HG02973 (cell line): ENCODE measurements at regions not wholly inside any gene's neighbourhood (a gene's known extent, or its start where the extent isn't known, plus 50 kb on each side); places are given as distances from the start of the nearest gene placed in this dataset.

Experiments
- ATAC-seq: cut with Tn5 transposase; IDR thresholded peaks from one replicate; pipeline ENCODE4 v1.9.1; 2021; ENCODE audit warnings: moderate library complexity; ENCODE audit not compliant: unreplicated experiment

DNA sequence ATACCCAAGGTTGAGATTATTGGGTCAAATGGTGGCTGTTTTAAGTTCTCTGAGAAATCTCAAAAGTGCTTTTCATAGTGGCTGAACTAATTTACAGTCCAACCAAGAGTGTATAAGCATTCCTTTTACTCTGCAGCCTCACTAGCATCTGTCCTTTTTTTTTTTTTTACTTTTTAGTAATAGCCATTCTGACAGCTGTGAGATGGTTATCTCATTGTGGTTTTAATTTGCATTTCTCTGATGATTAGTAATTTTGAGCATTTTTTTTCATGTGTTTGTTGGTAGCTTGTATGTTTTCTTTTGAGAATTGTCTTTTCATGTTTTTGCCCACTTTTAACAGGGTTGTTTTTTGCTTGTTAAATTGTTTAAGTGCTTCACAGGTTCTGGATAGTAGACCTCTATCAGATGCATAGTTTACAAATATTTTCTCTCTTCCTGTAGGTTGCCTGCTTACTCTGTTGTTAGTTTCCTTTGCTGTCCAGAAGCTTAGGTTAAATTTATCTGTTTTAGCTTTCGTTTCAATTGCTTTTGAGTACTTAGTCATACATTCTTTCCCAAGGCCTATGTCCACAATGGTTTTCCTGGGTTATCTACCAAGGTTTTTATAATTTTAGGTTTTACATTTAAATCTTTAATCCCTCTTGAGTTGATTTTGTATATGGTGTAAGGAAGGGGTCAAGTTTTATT is 881.3 kb upstream of the SEL1L start:
- no peak for ATAC-seq

DNA sequence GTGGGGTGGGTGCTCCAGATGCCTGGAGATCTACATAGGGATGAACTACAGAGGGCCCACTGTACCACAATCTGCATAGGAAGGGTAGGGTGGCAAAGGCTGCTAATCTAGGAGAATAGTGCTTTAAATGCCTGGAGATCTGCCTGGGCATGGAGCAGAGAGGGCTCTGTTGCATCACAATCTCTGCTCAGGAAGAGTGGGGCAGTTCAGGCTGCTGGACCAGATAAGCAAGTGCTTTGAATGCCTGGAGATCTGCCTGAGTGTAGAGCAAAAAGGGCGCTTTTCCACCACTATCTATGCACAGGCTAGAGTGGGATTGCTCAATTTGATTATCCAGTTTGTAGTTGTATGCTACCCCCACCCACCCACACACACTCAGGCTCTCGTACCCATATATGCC is 886.3 kb upstream of the SEL1L start:
- ATAC-seq, result no peak

DNA sequence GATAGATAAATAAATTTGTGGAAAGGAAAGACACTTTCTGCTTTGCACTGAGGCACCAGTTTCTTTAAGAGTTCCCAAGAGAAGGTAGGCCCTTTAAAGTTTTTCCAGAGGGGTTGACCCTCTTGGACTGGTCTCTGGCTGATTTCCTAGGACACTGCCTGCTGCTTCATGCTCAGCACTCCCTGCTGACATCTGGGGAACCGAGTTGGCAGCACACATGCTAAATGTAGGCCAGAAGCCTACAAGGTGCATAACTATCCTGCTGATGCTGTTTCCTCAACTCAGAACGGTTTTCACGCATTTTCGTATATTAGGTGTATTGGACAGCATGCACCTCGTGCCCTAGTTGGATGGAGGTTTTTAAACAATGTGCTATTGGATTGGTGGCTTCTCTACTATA is 887.2 kb upstream of the SEL1L start:
- no peak for ATAC-seq

DNA sequence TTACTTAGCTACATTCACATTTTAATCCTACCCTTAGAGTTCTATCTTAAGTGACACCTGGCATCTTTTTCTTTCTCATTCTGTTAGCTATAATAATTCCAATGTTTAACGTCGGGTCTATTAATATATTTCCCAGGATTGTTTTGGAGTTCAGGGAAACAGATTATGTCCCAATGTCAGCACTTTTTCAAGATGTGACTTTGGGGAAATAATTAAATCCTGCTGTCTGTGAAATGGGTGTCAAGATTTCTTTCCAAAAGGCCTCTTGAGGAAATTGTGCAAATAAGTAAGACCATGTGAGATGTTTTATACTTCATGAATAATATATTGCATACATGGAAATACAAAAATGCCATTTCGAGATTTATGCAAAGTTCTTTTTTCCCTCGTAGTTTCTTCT is 887.6 kb upstream of the SEL1L start:
- ATAC-seq, result no peak

DNA sequence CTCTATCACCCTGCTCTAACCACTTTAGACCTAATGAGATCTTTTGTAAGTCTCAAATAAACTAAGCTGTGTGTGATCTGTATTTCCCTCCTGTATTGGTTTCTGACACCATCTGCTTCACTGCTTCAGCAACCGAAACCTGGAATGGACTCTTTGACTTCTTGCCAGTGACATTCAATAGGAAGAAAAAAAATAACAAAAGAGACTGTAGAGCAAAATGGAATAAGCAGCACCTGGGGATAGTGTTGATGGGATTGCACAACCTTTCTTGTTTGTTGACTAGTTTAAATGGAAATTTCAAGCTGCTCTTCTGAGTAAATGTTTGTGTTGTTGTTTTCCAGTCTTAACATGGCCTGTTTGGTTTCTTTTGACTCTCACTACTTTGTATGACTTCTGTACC is 888.6 kb upstream of the SEL1L start:
- no peak for ATAC-seq

DNA sequence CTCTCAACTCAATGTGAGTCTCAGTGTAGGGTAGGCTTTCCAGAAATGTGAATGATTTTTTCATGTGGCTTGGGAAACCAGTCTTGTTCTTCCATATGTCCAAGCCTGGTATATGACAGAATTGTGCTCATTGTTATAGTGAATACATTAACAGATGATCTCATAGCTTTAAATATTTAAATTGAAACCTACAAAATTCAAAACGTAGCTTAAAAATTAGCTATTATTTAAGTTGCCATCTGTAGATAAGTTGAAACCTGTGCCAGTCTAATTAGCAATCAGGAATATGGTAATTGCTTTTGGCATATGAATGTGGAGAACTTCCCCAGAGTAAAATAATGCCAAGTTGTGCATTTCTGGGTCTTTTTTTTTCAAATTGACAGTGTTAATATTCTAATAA is 891.6 kb upstream of the SEL1L start:
- ATAC-seq, result no peak

DNA sequence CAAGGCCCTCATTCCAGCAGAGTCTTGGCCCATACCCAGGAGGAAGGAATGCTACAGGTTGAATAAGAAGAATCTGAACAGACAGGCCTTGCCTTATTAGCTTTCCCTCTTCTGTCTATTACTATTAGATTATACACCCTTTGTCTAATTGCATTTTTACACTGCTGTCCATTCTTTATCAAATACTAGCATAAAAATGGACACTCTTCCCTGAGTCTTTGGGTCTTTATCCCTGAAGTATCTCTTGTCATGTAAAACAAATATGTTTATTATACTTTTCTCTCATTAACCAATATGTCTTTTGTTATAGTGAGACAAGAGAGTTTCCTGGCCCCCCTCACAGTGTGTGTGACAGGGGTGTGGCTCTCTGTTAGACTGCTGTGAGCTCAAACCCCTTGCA is 897.4 kb upstream of the SEL1L start:
- ATAC-seq, result no peak

DNA sequence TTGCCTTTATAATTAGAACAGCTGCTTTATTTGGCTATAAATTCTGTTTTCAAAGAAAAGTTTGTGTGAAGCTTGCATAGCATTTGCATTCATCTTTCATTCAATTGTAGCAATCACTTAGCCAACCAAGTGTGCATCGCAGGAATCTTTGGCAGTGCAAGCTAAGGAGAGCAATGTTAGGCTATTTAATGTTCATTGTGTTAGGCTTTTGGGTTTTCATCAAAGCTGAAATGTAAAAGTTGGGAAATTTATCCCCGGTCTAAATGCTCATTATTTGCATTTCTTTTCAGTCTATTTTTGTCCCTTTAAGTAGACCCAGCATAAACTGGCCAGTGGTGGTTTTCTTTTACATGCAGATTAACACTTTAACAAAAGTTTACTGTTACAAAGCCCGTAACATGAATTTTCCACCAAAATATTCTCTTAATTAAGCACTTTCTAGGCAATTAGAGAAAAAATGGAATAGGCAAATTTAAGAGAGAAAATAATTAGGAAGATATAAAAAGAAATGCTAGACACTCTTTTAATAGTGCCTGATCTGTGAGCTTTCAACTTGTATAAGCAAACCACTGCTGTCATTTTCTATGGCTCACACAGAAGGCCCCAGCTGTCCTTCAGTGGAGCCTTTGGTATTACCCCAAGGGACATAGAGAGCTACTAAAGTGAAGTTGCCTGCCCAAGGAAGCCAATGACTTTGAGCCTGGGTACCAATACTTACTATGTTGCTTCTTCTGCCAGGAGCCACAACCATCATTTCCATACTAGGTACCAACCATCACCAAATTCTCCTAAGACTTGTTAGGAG is 898.9 kb upstream of the SEL1L start:
- ATAC-seq, result no peak

DNA sequence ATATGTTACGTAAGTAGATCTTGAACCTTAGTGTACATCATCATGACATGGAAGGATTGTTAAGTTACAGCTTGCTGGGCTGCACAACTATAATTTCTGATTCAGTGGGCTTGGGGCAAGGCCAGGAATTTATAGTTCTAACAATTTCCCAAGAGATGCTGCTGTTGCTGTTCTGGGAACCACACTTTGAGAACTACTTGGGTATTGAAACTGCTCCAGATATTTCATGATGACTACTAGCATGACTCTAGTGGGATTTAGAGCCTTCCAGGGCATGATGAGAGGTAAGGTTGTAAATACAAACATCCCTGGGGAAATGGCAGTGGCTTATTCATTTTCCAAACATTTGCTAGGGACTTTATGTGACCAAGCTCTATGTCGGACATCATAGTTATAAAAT is 904.8 kb upstream of the SEL1L start:
- ATAC-seq, result no peak

DNA sequence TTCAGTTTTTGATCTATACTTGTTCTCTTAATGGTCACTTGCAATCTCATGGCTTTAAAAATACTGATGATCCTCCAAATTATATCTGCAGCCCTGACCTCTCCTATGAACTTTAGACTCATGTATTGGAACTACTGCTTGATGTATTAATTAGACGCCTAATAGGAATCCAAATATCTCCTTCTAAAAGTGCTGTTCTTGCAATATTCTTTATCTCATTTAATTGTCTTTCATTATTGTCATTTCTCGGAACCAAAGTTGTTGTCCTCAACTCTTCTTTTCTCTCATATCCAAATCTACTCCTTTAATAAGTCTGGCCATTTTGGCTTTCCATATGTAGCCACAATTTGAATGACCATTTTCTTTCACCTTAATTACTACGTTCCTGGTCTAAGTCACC is 907.6 kb upstream of the SEL1L start:
- ATAC-seq, result no peak

DNA sequence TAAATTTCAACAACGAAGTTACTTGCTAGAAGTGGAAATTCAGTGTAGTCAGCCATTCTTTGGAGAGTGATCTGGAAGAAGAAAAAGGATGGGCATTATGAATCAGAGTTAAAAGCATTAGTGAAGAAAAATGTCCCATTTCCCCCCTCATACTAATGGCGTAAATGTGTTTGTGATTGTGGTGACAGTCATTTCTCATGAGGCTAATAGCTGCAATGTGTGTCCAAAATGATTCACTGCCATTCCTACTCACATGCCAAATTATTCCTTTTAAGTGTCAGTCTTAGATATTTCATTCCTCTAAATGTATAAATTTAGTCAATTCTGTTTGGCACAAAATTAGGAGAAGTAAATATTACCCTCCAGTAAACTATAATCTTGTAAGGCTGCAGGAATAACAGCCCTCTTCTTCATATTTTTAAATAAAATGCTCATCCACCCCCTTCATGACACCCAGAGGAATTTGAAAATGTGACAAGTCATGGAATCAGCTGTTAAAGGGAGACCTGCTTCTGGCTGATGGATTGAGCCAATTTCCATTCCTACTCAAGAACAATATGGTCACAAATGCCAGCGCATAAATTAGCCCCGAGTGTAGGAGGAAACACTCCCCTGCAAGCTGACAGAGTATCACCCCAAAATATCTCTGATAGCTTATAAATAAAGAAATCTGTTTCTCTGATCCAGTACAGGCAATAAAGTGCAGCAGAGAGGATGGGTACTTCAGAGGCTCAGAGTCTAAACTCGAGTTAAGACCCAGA is 912.3 kb upstream of the SEL1L start:
- no peak for ATAC-seq

DNA sequence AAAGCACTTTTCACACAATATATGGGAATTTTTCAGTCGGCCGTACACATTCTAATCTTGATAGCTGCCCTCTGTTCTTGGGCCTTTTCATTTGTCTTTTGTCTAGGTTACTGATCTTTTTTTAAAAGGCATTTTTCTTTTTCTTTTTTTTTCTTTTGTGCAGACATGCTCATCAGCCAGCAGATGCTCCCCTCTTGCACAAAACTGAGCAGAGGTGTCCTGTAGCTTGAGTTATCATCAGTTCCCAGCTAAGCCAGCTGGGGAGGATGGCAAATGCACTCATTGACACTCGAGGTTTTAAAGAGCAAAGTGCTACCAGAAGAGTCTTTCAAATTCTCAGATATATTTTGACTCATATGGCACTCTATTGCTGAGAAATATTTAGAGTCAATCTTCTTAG is 913.9 kb upstream of the SEL1L start:
- ATAC-seq, result no peak

DNA sequence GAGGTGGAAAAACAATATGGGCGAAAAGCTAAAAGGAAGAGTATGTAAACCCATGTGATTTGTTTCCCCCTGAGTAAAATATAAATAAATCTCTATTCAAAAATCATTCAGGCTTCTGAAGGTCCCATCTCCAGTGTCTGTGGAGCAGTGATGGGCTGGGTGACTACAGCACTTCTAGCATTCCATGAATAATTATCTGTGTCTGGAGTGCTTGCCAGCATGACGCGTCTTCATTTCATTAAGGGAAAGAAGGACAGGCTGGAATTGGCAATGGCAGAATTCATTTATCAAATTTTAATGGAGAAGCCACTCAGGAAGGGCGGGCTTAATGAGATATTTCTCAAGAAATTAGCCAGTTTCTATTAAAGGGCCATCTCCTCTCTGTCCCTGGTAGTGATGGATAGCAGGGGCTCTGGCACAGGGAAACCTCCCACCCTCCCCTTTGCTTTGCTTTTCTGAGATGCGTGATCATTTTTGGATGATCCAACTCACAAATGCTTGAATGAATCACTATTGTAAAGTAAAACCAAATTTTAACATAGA is 916.3 kb upstream of the SEL1L start:
- no peak for ATAC-seq

DNA sequence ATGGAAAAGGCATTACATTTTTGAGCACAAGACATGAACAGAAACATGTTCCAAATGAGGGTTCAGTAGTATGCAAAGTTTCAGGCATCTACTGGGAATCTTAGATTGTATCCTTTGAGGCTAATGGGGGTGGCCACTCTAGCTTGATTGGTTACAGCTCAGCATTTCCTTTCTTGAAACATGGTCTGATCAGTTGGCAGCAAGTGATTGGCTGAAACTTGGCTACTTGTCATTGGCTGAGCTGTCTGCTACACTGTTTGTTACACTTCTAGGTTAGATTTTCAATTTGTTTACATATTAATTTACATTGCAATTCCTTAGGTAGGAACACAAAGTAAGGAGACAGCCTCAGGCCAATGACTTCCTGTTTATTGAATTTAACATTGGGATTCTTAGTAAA is 918.0 kb upstream of the SEL1L start:
- ATAC-seq, result no peak

DNA sequence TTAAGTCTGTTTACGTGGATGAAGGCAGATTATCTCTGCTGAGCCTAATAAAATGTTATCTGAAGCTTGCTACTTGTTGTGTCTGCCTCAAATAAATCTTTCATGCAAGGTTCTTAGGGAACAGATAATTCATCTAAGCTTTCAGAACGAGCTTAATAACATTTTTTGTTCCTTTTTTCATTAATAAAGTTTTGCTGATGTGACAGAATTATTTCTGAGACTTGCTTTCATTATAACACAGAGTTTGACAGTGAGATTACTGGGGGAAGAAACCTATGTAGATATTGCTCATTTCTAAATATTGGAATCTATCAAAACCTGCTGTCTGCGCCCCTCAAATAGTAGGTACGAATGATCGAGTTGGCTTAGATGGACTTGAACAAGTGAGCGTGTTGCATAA is 948.7 kb upstream of the SEL1L start:
- ATAC-seq, result no peak

DNA sequence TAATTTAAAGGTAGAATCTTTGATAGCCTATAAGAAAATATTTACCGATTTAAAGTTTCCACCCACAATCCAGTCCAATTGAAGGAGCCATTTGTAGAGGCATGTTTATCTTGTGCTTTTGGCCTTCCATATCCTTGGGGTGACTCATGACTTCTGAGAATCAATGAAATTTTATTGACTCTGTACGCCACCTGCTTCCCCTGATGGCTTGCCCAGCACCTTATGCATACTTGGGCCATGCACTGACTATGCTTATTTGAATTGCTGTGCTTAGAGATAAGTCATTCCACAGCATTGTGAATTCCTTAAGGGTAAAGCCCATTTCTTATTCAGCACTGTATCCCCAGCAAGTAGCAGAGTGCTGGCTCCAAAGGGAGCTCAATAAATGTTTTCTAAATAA is 954.8 kb upstream of the SEL1L start:
- no peak for ATAC-seq

DNA sequence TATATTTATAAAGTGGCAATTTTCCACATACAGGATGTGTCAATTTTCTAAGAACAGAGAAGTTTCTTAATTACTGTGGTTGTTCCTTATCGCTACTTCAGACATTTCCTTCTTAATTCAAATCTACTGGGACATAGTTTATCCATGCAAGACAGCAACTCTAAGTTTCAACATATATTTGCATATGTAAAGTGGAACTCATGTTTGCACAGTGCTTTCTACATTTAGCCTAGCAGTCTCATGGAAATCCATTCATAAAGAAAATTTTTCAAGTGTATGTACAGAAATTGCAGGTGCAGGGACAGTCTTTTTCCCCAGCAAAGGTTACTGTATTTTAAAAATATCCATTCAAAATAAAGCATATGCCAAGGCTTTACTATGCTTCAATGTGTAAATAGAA is 956.7 kb upstream of the SEL1L start:
- no peak for ATAC-seq

DNA sequence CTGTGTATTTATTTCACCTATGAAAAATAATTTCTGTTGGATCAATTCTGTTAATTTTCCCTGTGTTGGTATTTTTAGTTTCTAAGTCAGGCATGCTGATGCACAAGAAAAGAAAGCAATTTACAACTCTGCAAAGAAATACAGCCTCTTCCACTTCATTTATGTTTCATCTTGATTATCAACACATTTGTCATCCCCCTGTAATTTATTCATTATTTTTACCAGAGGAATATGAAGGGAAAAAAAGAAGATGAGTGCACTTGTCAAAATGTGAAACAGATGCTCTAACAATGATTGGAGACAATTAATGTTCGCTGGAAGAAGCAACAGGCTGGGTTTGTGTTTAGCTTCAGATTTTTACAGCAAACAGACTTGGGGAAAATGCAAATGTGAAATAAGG is 958.5 kb upstream of the SEL1L start:
- no peak for ATAC-seq

DNA sequence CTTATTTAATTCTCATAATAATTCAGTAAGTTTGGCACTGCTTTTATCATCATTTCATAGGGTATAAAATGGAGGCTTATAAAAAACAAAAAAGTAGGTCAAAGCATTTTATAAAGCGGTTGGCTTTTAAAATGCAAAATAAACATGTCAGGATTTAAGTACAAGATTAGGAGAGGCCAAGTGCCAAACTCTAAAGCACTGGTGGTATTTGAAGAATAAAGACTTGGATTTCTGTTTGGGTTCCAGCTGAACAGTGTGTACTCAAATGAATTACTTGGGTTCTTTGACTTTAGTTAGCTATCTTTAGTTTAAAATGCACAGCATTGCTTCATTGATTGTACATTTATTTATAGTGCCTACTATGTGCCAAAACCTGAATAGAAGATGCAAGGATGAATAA is 966.6 kb upstream of the SEL1L start:
- no peak for ATAC-seq

DNA sequence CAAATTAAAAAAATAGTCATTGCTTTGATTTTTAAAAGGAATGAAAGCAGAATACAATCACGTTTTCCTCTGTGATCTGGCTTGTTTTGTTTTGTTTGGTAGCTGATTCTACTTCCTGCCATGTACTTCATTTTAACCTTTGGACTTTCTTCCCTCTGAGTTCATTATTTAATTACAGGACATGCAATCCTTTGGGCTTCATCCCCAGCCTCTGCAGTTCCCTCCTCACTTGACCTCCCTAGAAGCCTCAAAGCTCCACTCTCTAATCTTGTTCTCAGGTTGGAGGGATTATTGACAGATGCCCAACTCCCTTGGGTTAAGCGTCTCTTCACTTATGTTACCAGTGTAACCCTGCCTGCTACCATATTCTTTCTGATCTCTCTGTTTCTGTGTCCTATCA is 967.9 kb upstream of the SEL1L start:
- ATAC-seq, result no peak

DNA sequence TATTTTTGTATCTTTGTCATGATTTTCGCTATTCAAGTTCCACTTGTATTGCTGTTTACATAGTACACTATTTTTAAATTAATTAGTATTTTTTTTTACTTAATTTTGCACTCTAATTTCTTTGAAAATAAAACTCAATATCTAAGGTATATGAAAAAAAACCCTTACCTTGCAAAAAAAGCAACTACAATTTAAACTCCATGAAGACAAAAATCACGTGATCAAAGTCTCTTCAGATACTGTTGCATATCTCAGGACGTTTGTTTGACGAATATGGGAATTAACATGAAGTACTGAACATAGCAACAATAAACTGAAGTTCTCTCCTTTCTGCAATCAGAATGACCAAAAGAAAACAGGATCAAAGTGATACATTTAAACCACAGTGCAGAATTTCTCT is 968.4 kb upstream of the SEL1L start:
- no peak for ATAC-seq

DNA sequence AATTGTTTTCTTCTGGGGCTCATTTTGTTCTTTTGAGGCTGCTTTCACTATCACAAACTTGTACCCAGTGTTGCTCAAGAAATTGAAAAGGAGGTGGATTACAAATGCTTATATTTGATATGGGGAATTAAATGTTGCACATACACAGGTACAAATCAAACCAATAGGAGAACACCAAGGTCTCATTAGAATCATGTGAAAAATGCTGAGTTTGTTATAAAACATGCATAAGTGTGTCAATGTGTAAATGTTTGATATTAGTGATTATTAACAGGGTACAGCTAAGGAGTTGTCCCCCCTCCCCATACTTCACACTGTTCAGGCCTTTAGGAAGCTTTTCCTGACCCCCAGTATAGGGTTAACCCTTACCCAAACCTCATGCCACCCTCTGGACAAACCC is 971.2 kb upstream of the SEL1L start:
- ATAC-seq, result no peak
